ENCODE measurements at regions not wholly inside any gene's neighbourhood (a gene's known extent, or its start where the extent isn't known, plus 50 kb on each side); places are given as distances from the start of the nearest gene placed in this dataset.

- no peak for TF ChIP-seq CTCF (IDR thresholded peaks at IDR 0.05; ENCODE audit: low read depth, low read length)
- TF ChIP-seq MAX (IDR thresholded peaks at IDR 0.05; ENCODE audit: low read depth, low read length): no peak
- TF ChIP-seq POLR2A (IDR thresholded peaks at IDR 0.05; ENCODE audit: extremely low read depth, insufficient read length): no peak
- no peak for TF ChIP-seq MYC (IDR thresholded peaks at IDR 0.05; ENCODE audit: low read depth, low read length)
Measured at GRCh38 chr9:22954964-22955363, 508.3 kb downstream of the DMRTA1 start.
